ENCODE measurements at regions not wholly inside any gene's neighbourhood (a gene's known extent, or its start where the extent isn't known, plus 50 kb on each side); places are given as distances from the start of the nearest gene placed in this dataset.

DNA sequence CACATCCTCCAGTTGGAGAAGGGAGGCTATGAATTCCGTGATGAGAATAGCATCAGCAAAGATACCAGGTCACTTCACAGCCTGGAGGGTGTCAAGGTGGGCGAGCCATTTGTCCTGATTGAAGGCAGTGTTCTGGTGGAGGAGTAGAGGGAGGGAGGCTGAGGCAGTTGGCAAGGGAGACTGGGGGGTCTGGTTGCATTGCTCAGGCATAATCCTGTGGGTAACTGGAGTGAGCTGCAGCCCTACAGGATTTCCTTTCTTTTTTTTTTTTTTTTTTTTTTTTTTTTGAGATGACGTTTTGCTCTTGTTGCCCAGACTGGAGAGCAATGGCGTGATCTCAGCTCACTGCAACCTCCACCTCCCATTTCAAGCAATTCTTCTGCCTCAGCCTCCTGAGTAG, 223.9 kb upstream of the KLF4 start:
- TF ChIP-seq EZH2 (IDR thresholded peaks at IDR 0.05; ENCODE audit: borderline replicate concordance, low read depth, low read length, severe bottlenecking) = no peak
- TF ChIP-seq, protein P1, sequence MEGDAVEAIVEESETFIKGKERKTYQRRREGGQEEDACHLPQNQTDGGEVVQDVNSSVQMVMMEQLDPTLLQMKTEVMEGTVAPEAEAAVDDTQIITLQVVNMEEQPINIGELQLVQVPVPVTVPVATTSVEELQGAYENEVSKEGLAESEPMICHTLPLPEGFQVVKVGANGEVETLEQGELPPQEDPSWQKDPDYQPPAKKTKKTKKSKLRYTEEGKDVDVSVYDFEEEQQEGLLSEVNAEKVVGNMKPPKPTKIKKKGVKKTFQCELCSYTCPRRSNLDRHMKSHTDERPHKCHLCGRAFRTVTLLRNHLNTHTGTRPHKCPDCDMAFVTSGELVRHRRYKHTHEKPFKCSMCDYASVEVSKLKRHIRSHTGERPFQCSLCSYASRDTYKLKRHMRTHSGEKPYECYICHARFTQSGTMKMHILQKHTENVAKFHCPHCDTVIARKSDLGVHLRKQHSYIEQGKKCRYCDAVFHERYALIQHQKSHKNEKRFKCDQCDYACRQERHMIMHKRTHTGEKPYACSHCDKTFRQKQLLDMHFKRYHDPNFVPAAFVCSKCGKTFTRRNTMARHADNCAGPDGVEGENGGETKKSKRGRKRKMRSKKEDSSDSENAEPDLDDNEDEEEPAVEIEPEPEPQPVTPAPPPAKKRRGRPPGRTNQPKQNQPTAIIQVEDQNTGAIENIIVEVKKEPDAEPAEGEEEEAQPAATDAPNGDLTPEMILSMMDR (IDR thresholded peaks at IDR 0.05; ENCODE audit: extremely low read depth in 1 of 2, insufficient read depth in 1 of 2, low read depth in 1 of 2, low read length in 2 of 2) = no peak

Measured in endothelial cell of umbilical vein (primary cell).